A549 (cell line): ENCODE measurements at regions not wholly inside any gene's neighbourhood (a gene's known extent, or its start where the extent isn't known, plus 50 kb on each side); places are given as distances from the start of the nearest gene placed in this dataset.

Experiments
- ATAC-seq, 2 experiments: fragments of 200-7000 bp in 1 of 2; fragments of >200 bp in 1 of 2; cut with Nextera tagmentation in 1 of 2; cut with Tn5 transposase in 1 of 2; 3 replicates each; pipeline versions ENCODE4 v1.8.0 to v1.9.1; 2018 to 2020; ENCODE audit warnings: mild to moderate bottlenecking in 1 of 2, moderate library complexity in 1 of 2
- CTCF ChIA-PET: fragments of 300-600 bp; sonication (Branson Sonifier 250); formaldehyde crosslinking; extraction: SDS; loops from one replicate; lab custom pipeline; 2021; ENCODE audit warnings: antibody characterized with exemption, inconsistent platforms; lab: Yijun Ruan, JAX
- POLR2A ChIA-PET: fragments of 350-600 bp; formaldehyde crosslinking; extraction: SDS; loops from one replicate; lab custom pipeline; 2021; ENCODE audit warnings: antibody characterized with exemption, inconsistent platforms; lab: Yijun Ruan, JAX
- DNase-seq, 2 experiments: peaks; one replicate each; pipeline versions ENCODE4 v3.0.0 to v3.0.0-alpha.2; 2011 to 2016; ENCODE audit warnings: low read depth in 1 of 2, low spot score in 1 of 2
- FAIRE-seq: peaks from 2 replicates; lab custom pipeline; 2011; peaks lifted over from hg19 to GRCh38; lab: Jason Lieb, UNC
- H3K27ac ChIP-seq, 2 experiments: fragments of >200 bp; sonication (Bioruptor Twin); formaldehyde crosslinking; 3 replicates each; pipeline ENCODE4 v1.5.1; 2016 to 2017
- H3K4me1 ChIP-seq: fragments of >200 bp; sonication (Bioruptor Twin); formaldehyde crosslinking; 3 replicates; pipeline ENCODE4 v1.6.1; 2016
- H3K4me2 ChIP-seq: fragments of >200 bp; sonication (Bioruptor Twin); formaldehyde crosslinking; 3 replicates; pipeline ENCODE4 v1.6.1; 2016
- H3K4me3 ChIP-seq: fragments of >200 bp; sonication (Bioruptor Twin); formaldehyde crosslinking; 3 replicates; pipeline ENCODE4 v1.5.1; 2016
- H3K9me3 ChIP-seq: fragments of >200 bp; sonication (Bioruptor Twin); formaldehyde crosslinking; 3 replicates; pipeline ENCODE4 v1.6.1; 2016
- CEBPB ChIP-seq, 2 experiments: fragments of >200 bp in 1 of 2; sonication (Bioruptor Twin) in 1 of 2; formaldehyde crosslinking in 1 of 2; IDR thresholded peaks; 2 replicates each; pipeline ENCODE4 v1.6.1; 2012 to 2016
- CHD2 ChIP-seq: fragments of 150-350 bp; IDR thresholded peaks from 2 replicates; pipeline ENCODE4 v1.6.1; 2014; ENCODE audit warnings: low read length; ENCODE audit not compliant: partially characterized antibody
- EHF ChIP-seq: fragments of 250-450 bp; sonication (Bioruptor Pico); IDR thresholded peaks from 2 replicates; pipeline ENCODE4 v1.5.0; 2020; ENCODE audit warnings: mild to moderate bottlenecking
- GATA3 ChIP-seq: IDR thresholded peaks from 2 replicates; pipeline ENCODE4 v1.6.1; 2012; ENCODE audit warnings: borderline replicate concordance
- HEYL ChIP-seq: fragments of 250-450 bp; sonication (Bioruptor Pico); IDR thresholded peaks from 2 replicates; pipeline ENCODE4 v1.8.0; 2021; ENCODE audit warnings: mild to moderate bottlenecking, moderate library complexity
- HOXA7 ChIP-seq: fragments of 250-450 bp; sonication (Bioruptor Pico); IDR thresholded peaks from 2 replicates; pipeline ENCODE4 v1.5.0; 2020; ENCODE audit warnings: mild to moderate bottlenecking, moderate library complexity
- MAFK ChIP-seq: fragments of 450-650 bp; IDR thresholded peaks from 2 replicates; pipeline ENCODE4 v1.6.1; 2014; ENCODE audit not compliant: partially characterized antibody
- MAZ ChIP-seq: fragments of 150-350 bp; IDR thresholded peaks from 2 replicates; pipeline ENCODE4 v1.6.1; 2014; ENCODE audit warnings: antibody characterized with exemption, low read depth, low read length, borderline replicate concordance
- MYC ChIP-seq: IDR thresholded peaks from 2 replicates; pipeline ENCODE4 v1.6.1; 2012; ENCODE audit warnings: mild to moderate bottlenecking, inconsistent platforms, low read length, improper control_type of control experiment, borderline replicate concordance
- PBX3 ChIP-seq: IDR thresholded peaks from 2 replicates; pipeline ENCODE4 v1.6.1; 2012
- PHF8 ChIP-seq: fragments of 200-600 bp; sonication (generic); IDR thresholded peaks from 2 replicates; pipeline ENCODE4 v1.6.1; 2016; ENCODE audit warnings: low read depth, mild to moderate bottlenecking, antibody characterized with exemption, moderate library complexity, borderline replicate concordance
- RAD21 ChIP-seq, 2 experiments: fragments of >200 bp in 1 of 2; sonication (Bioruptor Twin) in 1 of 2; formaldehyde crosslinking in 1 of 2; IDR thresholded peaks in 1 of 2; conservative IDR thresholded peaks in 1 of 2; 2 replicates in 1 of 2; 3 replicates in 1 of 2; pipeline ENCODE4 v1.6.1; 2012 to 2018; ENCODE audit warnings: inconsistent platforms in 1 of 2
- RCOR1 ChIP-seq: fragments of 150-350 bp; IDR thresholded peaks from 2 replicates; pipeline ENCODE4 v1.6.1; 2014; ENCODE audit warnings: antibody characterized with exemption, low read length, low read depth
- SMC3 ChIP-seq: fragments of >200 bp; sonication (Bioruptor Twin); formaldehyde crosslinking; IDR thresholded peaks from 3 replicates; pipeline ENCODE4 v1.6.1; 2018; ENCODE audit warnings: inconsistent platforms
- WGBS: methylation state at CpG from one replicate; pipeline ENCODE4 v1.1.6; 2017; ENCODE audit errors: missing lambda C conversion rate; 5-methylcytosine and 5-hydroxymethylcytosine counted together
- TF ChIP-seq, protein P1 (sequence below): fragments of 250-450 bp; sonication (Bioruptor Pico); IDR thresholded peaks from 2 replicates; pipeline ENCODE4 v1.5.0; 2021; ENCODE audit warnings: mild to moderate bottlenecking, moderate library complexity, borderline replicate concordance

DNA sequence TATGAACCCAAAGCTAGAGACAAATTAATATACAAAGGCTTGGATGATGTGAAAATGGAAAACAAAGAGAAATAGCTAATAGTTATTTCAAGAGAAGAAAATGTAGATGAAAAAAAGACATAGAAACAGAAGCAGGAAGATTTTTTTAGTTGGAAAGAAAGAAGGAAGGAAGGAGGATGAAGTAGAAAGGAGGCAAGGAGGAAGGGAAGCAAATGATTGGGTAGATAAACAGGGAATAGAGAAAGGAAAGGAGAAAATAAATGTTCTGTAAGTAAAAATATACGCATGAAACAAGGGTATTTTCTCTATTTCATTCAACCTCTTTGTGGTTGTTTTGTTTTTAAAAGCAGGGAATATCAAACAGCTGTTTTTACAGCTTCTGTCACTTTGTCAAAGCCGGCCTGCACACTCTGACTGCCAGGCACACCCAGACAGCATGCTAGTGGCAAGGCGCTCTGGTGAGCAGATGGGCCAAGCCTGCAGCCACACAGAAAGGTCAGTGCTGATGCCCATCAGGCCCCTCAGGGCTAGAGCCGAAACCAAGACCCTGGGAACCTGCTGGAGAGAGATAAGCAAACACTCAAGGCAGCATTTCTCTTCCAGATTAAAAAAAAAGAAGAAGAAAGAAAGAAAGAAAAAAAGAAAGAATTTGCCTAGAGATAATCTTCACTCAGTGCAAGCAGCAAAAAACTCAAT lies 72.9 kb upstream of the CTTNBP2NL start:
- CTCF ChIA-PET = interaction anchor here (0.7 kb wide), 1 partner anchor 293 kb away, joined by 4 read pairs; no protein-coding TSS in a partner anchor
- FAIRE-seq (no peak), ATAC-seq (no peak), DNase-seq (no peak)
- Histone ChIP-seq H3K4me2 (no peak overlapping the region), H3K9me3 (no peaks in the 10 kb centered on the region), H3K4me1 (no peaks in the 10 kb centered on the region), H3K4me3 (no peak overlapping the region), H3K27ac (no peak overlapping the region)
- POLR2A ChIA-PET = no interaction called here
- WGBS = 26% methylated on average over 4 of the region's 4 CpGs
- no peak for TF ChIP-seq RAD21 (conservative IDR thresholded peaks at IDR 0.05 in 1 of 2, IDR thresholded peaks at IDR 0.05 in 1 of 2)
- no peak for TF ChIP-seq RCOR1
- no peak for TF ChIP-seq EHF
- TF ChIP-seq MAZ = no peak
- no peak for TF ChIP-seq HEYL
- TF ChIP-seq HOXA7 (CRISPR knock-in tag) = no peak
- TF ChIP-seq GATA3 = no peak
- TF ChIP-seq PBX3 = no peak

DNA sequence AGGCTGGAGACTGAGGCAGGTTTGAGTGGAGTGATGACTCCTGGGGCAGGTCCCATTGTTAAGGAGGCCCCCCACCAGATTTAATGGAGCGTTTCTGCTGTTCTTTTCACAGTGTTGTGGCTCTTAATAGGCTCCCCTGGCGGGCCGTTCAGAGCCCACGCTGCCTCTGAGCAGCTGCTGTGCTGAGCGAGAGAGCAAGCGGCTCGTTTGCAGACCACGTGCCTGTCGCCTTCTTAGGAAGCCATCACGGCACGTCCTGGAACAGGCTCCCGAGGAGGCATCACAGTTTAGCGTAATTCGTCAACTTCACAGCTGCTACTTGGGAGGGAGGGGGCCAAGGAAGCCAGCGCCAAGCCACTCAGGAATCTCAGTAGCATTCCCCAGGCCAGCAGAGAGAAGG lies 70.5 kb upstream of the CTTNBP2NL start:
- H3K27ac ChIP-seq = no peak overlapping the region
- H3K9me3 ChIP-seq = no peaks in the 10 kb centered on the region
- 0% methylated on average over 1 of the region's 15 CpGs for WGBS
- no peak overlapping the region for H3K4me2 ChIP-seq
- no peak overlapping the region for H3K4me3 ChIP-seq
- FAIRE-seq = no peak
- H3K4me1 ChIP-seq = no peaks in the 10 kb centered on the region
- no peak for DNase-seq
- ChIA-PET CTCF (interaction anchor here (2.1 kb wide), 1 partner anchor 11 kb away, joined by 7 read pairs; no protein-coding TSS in a partner anchor), POLR2A (no interaction called here)
- no peak for ATAC-seq
- TF ChIP-seq CEBPB (IDR thresholded peaks at IDR 0.05) = no peak

DNA sequence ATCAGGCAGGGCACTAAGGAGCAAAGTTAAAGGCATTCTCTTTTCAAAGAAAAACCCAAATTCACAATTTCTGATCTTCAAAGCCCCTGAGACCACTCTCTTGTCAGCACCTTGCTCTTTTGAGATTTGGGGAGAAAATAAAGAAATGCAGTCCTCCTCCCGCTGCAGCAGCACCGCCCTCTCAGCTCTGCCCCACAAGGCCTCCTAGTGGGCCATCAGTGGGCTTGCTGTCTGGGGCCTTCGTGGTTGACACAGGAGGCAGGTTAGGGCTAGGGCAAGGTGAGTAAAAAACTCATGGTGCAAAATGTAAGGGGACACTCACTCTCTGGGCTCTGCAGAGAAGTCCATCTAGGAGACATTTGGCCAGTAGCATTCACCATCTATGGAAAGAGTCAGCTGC lies 67.4 kb upstream of the CTTNBP2NL start:
- WGBS = 18% methylated on average over 3 of the region's 3 CpGs
- no peak for TF ChIP-seq MAFK
- TF ChIP-seq HEYL = no peak
- TF ChIP-seq MYC = no peak
- TF ChIP-seq, protein P1, sequence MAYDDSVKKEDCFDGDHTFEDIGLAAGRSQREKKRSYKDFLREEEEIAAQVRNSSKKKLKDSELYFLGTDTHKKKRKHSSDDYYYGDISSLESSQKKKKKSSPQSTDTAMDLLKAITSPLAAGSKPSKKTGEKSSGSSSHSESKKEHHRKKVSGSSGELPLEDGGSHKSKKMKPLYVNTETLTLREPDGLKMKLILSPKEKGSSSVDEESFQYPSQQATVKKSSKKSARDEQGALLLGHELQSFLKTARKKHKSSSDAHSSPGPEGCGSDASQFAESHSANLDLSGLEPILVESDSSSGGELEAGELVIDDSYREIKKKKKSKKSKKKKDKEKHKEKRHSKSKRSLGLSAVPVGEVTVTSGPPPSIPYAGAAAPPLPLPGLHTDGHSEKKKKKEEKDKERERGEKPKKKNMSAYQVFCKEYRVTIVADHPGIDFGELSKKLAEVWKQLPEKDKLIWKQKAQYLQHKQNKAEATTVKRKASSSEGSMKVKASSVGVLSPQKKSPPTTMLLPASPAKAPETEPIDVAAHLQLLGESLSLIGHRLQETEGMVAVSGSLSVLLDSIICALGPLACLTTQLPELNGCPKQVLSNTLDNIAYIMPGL (CRISPR knock-in tag) = no peak
- TF ChIP-seq CHD2 = no peak
- TF ChIP-seq SMC3 = no peak
- TF ChIP-seq PHF8 = no peak
- ATAC-seq (no peak), FAIRE-seq (no peak), DNase-seq (no peak)
- H3K27ac ChIP-seq = no peak overlapping the region
- H3K4me3 ChIP-seq = no peak overlapping the region
- no peaks in the 10 kb centered on the region for H3K9me3 ChIP-seq
- ChIA-PET POLR2A (no interaction called here), CTCF (no interaction called here)
- H3K4me2 ChIP-seq = no peak overlapping the region
- no peaks in the 10 kb centered on the region for H3K4me1 ChIP-seq
